GM21825 (cell line): ENCODE measurements at regions not wholly inside any gene's neighbourhood (a gene's known extent, or its start where the extent isn't known, plus 50 kb on each side); places are given as distances from the start of the nearest gene placed in this dataset.

ENCODE experiments used
- ATAC-seq: cut with Tn5 transposase; IDR thresholded peaks from one replicate; pipeline ENCODE4 v1.9.1; 2021; ENCODE audit warnings: mild to moderate bottlenecking, moderate library complexity; ENCODE audit not compliant: unreplicated experiment

GRCh38 chr5:144582066-144582465 lies 411.4 kb downstream of the KCTD16 start:
- ATAC-seq, result no peak

GRCh38 chr5:144581044-144581443 lies 410.4 kb downstream of the KCTD16 start:
- ATAC-seq, result no peak

GRCh38 chr5:144577676-144578075 lies 407.0 kb downstream of the KCTD16 start:
- ATAC-seq, result no peak

- no peak for ATAC-seq
Measured at GRCh38 chr5:144575736-144576135, 405.1 kb downstream of the KCTD16 start.

- ATAC-seq, result no peak
Measured at GRCh38 chr5:144567421-144567780, 396.7 kb downstream of the KCTD16 start.

- ATAC-seq, result no peak
Measured at GRCh38 chr5:144566747-144567420, 396.2 kb downstream of the KCTD16 start.

- no peak for ATAC-seq
Measured at GRCh38 chr5:144549580-144549979, 378.9 kb downstream of the KCTD16 start.

GRCh38 chr5:144548936-144549335 lies 378.3 kb downstream of the KCTD16 start:
- ATAC-seq, result no peak

GRCh38 chr5:144547098-144547499 lies 376.4 kb downstream of the KCTD16 start:
- ATAC-seq, result no peak

- ATAC-seq, result no peak
Measured at GRCh38 chr5:144538845-144539244, 368.2 kb downstream of the KCTD16 start.
